Stomach (tissue), 8 donors: ENCODE measurements at regions not wholly inside any gene's neighbourhood (a gene's known extent, or its start where the extent isn't known, plus 50 kb on each side); places are given as distances from the start of the nearest gene placed in this dataset.
"Not testable (repeated sequence)": the region's sequence is repeated elsewhere in the genome, so short reads cannot be mapped to it uniquely, and the experiment has no call there.

Source experiments
- DNase-seq, 2 donors: peaks; one replicate each; pipeline versions ENCODE4 v3.0.0 to v3.0.0-alpha.2; 2013 to 2019
- H3K27ac ChIP-seq, 5 donors: fragments of 200-600 bp in 4 of 5; sonication (generic) in 4 of 5; one replicate each; pipeline ENCODE4 v1.5.1; 2013 to 2019; ENCODE audit warnings: mild to moderate bottlenecking in 1 of 5, moderate library complexity in 1 of 5
- H3K27me3 ChIP-seq, 3 donors: fragments of 200-600 bp; sonication (generic); one replicate each; pipeline ENCODE4 v1.5.1; 2017 to 2019; ENCODE audit warnings: mixed run types in 1 of 3
- H3K36me3 ChIP-seq, 4 donors: fragments of 200-600 bp; sonication (generic); 1 replicate in 3 of 4; 2 replicates in 1 of 4; pipeline ENCODE4 v1.5.1; 2016 to 2019
- H3K4me1 ChIP-seq, 4 donors: fragments of 200-600 bp; sonication (generic); one replicate each; pipeline ENCODE4 v1.5.1; 2016 to 2019
- H3K4me3 ChIP-seq, 4 donors: fragments of 200-600 bp; sonication (generic) in 3 of 4; one replicate each; pipeline ENCODE4 v1.5.1; 2016 to 2019; ENCODE audit warnings: mild to moderate bottlenecking in 1 of 4
- H3K9me3 ChIP-seq, 4 donors: fragments of 200-600 bp; sonication (generic); one replicate each; pipeline ENCODE4 v1.5.1; 2016 to 2019
- EP300 ChIP-seq: sonication (generic); formaldehyde crosslinking; IDR thresholded peaks from one replicate; pipeline ENCODE4 v1.6.1; 2017; ENCODE audit warnings: antibody characterized with exemption
- POLR2A ChIP-seq, 4 donors: fragments of 450-650 bp; IDR thresholded peaks; one replicate each; pipeline ENCODE4 v1.6.1; 2016; ENCODE audit warnings: antibody characterized with exemption in 4 of 4, control low read depth in 2 of 4, mild to moderate bottlenecking in 1 of 4, moderate library complexity in 1 of 4
- POLR2AphosphoS5 ChIP-seq, 3 donors: sonication (generic); formaldehyde crosslinking; IDR thresholded peaks; one replicate each; pipeline ENCODE4 v1.6.1; 2016; ENCODE audit warnings: antibody characterized with exemption in 3 of 3
- WGBS, 5 donors: extraction: QIAGEN DNeasy Blood & Tissue Kit in 3 of 5; methylation state at CpG; one replicate each; pipeline versions ENCODE4 v1.1.5 to v1.1.7; 2013 to 2018; 5-methylcytosine and 5-hydroxymethylcytosine counted together
- intact Hi-C: fragments of 100-400 bp; cut with DNase I; formaldehyde crosslinking; loops from one replicate; pipeline ENCODE4 v1.15.1; 2023; ENCODE audit warnings: low total_unique reads
- TF ChIP-seq, protein P1 (sequence below), 7 experiments: fragments of 450-650 bp in 4 of 7; fragments of 200-600 bp in 3 of 7; sonication (generic) in 3 of 7; IDR thresholded peaks; one replicate each; pipeline ENCODE4 v1.5.1; 2016 to 2019; ENCODE audit warnings: antibody characterized with exemption in 7 of 7, control low read depth in 2 of 7, mild to moderate bottlenecking in 1 of 7
- donor health status: healthy with polysubstance abuse.
- donor health status: Bipolar disorder and iron deficiency.
- donor health status: healthy.

DNA sequence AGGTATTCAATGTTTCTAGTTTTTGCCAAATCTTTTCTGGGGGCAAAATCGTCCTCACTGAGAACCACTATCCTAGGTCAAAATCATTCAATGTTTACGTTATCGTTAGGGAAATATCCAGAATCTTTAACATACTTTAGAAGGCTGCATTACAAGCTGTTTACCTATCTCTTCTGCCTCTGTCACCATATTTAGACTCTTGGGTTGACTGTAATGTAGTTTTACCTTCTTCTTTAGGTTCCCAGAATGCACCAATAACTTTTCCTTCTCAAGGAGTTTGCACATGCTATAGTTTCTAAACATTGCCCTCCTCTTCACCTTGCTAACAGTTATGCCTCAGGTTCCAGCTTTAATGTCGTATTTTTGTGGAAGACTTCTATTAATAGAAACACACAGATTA, 1185.5 kb upstream of the ADGRB3 start:
- Histone ChIP-seq H3K27ac (no peak overlapping the region), H3K27me3 (no peaks in the 10 kb centered on the region), H3K9me3 (peaks cover 0 to 2% (median 0%) of the 10 kb centered on the region in 4 donors), H3K4me3 (no peak overlapping the region), H3K36me3 (no peaks in the 10 kb centered on the region), H3K4me1 (no peaks in the 10 kb centered on the region)
- DNase-seq = no peak
- intact Hi-C loops = no loop called here
- no peak for TF ChIP-seq POLR2A (IDR thresholded peaks at IDR 0.05)
- no peak for TF ChIP-seq POLR2AphosphoS5 (IDR thresholded peaks at IDR 0.05)
- TF ChIP-seq, protein P1, sequence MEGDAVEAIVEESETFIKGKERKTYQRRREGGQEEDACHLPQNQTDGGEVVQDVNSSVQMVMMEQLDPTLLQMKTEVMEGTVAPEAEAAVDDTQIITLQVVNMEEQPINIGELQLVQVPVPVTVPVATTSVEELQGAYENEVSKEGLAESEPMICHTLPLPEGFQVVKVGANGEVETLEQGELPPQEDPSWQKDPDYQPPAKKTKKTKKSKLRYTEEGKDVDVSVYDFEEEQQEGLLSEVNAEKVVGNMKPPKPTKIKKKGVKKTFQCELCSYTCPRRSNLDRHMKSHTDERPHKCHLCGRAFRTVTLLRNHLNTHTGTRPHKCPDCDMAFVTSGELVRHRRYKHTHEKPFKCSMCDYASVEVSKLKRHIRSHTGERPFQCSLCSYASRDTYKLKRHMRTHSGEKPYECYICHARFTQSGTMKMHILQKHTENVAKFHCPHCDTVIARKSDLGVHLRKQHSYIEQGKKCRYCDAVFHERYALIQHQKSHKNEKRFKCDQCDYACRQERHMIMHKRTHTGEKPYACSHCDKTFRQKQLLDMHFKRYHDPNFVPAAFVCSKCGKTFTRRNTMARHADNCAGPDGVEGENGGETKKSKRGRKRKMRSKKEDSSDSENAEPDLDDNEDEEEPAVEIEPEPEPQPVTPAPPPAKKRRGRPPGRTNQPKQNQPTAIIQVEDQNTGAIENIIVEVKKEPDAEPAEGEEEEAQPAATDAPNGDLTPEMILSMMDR (IDR thresholded peaks at IDR 0.05) = no peak
- TF ChIP-seq EP300 = no peak
- WGBS, 5 donors = 66 to 75% (median 69%) methylated on average over 4 of the region's 4 CpGs

DNA sequence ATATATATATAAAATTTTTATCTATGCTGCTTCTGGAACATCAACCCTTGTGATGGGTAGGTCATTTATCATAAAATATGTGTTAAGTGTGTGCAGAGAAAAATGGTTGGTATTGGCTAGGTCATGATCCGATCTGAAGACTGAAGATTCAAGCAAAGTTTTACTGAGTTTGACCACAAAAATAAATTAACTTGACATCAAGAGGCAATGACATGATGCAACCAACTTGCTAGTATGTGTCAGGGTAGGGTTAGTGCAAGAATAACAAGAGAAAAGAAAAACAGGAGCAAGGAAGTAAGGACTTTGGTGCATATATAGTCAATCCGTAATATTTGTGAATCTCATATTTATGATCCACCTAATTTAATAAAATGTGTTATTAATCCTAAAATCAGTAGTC, 1202.0 kb upstream of the ADGRB3 start:
- intact Hi-C loops = no loop called here
- Histone ChIP-seq H3K4me1 (no peaks in the 10 kb centered on the region), H3K27ac (no peak overlapping the region), H3K27me3 (no peaks in the 10 kb centered on the region), H3K36me3 (no peaks in the 10 kb centered on the region), H3K9me3 (peaks cover 0 to 2% (median 0%) of the 10 kb centered on the region in 4 donors), H3K4me3 (no peak overlapping the region)
- TF ChIP-seq EP300 (no peak), POLR2AphosphoS5 (IDR thresholded peaks at IDR 0.05) (no peak), POLR2A (IDR thresholded peaks at IDR 0.05) (no peak)
- TF ChIP-seq, protein P1 (IDR thresholded peaks at IDR 0.05) = no peak
- peak in 1 of 2 donors; percentile 3 for DNase-seq
- 65 to 91% (median 84%) methylated on average over 2 of the region's 2 CpGs for WGBS, 5 donors

DNA sequence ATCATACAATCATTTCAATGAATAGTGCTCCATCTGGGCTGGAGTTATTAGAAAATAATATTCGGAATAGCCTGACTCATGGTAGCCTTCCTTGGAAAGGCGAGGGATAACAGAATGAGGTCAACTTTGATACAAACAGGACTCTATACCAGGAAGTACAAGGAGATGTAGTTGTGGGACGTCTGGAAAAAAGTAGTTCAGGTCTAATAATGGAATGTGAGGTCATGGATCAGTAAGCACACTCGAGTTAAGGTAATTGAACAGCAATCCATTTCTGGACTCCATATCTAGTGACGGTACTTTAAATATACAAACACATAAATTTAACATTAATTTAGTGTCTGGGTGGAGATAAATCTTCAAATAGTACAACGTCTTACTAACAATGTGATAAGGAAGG, 1204.0 kb upstream of the ADGRB3 start:
- Histone ChIP-seq H3K4me3 (no peak overlapping the region), H3K4me1 (no peaks in the 10 kb centered on the region), H3K9me3 (peaks cover 0 to 10% (median 3%) of the 10 kb centered on the region in 4 donors), H3K36me3 (no peaks in the 10 kb centered on the region), H3K27me3 (no peaks in the 10 kb centered on the region), H3K27ac (no peak overlapping the region)
- 36 to 44% (median 40%) methylated on average over 6 of the region's 6 CpGs for WGBS, 5 donors
- TF ChIP-seq POLR2AphosphoS5 (IDR thresholded peaks at IDR 0.05) (no peak), EP300 (no peak), POLR2A (IDR thresholded peaks at IDR 0.05) (no peak)
- TF ChIP-seq, protein P1 (IDR thresholded peaks at IDR 0.05) = no peak
- peak in 1 of 2 donors; percentile 38 for DNase-seq
- intact Hi-C loops = no loop called here

DNA sequence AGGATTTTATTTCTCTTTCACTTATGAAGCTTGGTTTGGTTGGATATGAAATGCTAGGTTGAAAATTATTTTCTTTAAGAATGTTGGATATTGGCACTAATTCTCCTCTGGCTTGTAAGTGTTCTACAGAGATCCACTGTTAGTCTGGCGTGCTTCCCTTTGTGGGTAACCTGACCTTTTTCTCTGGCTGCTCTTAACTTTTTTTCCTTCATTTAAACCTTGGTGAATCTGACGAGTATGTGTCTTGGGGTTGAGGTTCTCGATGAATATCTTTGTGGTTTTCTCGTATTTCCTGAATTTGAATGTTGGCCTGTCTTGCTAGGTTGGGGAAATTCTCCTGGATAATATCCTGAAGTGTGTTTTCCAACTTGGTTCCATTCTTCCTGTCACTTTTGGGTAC, 1208.4 kb upstream of the ADGRB3 start:
- DNase-seq, H3K27me3 ChIP-seq, intact Hi-C loops, H3K4me1 ChIP-seq, H3K36me3 ChIP-seq, H3K27ac ChIP-seq, H3K4me3 ChIP-seq: not testable (repeated sequence)
- 79 to 84% (median 83%) methylated on average over 4 of the region's 4 CpGs for WGBS, 5 donors
- peaks cover 0 to 29% (median 7%) of the 10 kb centered on the region in 4 donors for H3K9me3 ChIP-seq

DNA sequence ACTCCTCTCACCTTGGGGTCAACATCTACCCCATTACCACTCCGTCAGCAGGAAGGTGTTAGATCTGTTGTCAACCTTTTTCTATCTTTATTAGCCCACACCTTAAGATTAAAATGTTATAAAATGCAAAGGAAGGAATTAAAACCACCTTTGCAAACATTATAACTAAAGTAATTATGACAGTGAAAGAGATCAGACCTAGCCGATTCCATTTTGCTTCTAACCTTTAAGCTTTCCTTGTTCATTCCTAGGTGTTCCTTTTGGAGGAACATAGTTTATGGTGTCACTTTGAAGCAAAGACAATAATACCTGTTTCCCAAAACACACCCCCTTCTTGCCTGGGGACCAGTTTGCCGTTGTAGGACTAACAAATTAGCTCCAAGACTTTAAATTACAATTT, 1223.0 kb upstream of the ADGRB3 start:
- Histone ChIP-seq H3K4me1 (no peaks in the 10 kb centered on the region), H3K9me3 (no peaks in the 10 kb centered on the region), H3K27ac (no peak overlapping the region), H3K27me3 (no peaks in the 10 kb centered on the region), H3K4me3 (no peak overlapping the region), H3K36me3 (no peaks in the 10 kb centered on the region)
- DNase-seq = no peak
- WGBS, 5 donors = 59 to 76% (median 69%) methylated on average over 3 of the region's 3 CpGs
- no peak for TF ChIP-seq POLR2A (IDR thresholded peaks at IDR 0.05)
- intact Hi-C loops = no loop called here
